ENCODE measurements at regions not wholly inside any gene's neighbourhood (a gene's known extent, or its start where the extent isn't known, plus 50 kb on each side); places are given as distances from the start of the nearest gene placed in this dataset.

DNA sequence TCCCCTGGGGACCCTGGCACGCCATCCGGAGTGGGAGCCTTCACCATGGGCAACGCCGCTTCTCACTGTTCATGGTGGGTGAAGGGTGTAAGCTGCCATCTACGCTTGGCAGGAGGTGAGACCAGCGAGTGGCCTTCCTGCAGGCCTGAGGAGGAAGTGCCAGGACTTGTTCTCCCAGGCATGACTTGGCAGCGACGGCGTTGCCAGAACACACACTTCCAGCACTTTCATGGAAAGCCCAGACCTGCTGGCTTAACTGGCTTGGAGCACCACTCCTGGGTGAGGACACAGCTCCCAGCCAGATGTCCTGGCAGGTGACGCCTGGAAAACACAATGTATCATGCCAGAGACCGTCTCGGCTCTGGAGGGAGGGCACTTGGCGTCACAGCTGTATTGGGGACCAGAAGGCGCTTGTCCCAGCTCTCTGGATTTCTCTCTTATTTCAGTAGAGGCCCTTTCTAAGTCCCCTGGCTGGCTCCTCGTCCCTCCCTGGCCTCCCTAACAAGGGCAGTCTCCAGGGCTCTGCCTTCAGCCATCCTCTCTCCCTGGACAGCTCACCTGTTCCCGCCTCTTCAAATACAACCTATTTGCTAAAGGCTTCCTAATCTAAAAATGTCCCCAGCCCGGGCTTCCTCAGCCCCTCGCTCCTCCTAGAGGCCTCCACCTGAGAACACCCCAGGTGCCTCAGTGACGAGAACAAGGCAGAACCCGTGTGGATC lies 188.3 kb downstream of the OLFM1 start:
- no peak overlapping the region for H3K9ac ChIP-seq (ENCODE audit: low read length)
- no peak overlapping the region for H3K27ac ChIP-seq (ENCODE audit: low read depth, low read length)
- peaks cover 1% of the 10 kb centered on the region for H3K9me3 ChIP-seq (ENCODE audit: insufficient read depth, low read depth, low read length)
- no peak overlapping the region for H3K14ac ChIP-seq (ENCODE audit: low read length)
- no peaks in the 10 kb centered on the region for H3K4me1 ChIP-seq (ENCODE audit: control insufficient read depth in 1 of 2, insufficient read depth in 2 of 2, low read length in 2 of 2)
- no peak overlapping the region for H4K12ac ChIP-seq (ENCODE audit: low read depth, low read length)
- no peak overlapping the region for H4K91ac ChIP-seq (ENCODE audit: low read depth, low read length)
- H3K79me1 ChIP-seq (ENCODE audit: low read length) = no peaks in the 10 kb centered on the region
- H4K8ac ChIP-seq (ENCODE audit: low read depth, low read length) = no peak overlapping the region
- no peaks in the 10 kb centered on the region for H3K27me3 ChIP-seq (ENCODE audit: insufficient read depth, low read length)
- DNase-seq = no peak
- no peak overlapping the region for H2AK5ac ChIP-seq (ENCODE audit: low read length)
- no peak overlapping the region for H2BK5ac ChIP-seq (ENCODE audit: low read depth, low read length, poor library complexity)
- H3K36me3 ChIP-seq (ENCODE audit: control insufficient read depth in 1 of 2, insufficient read depth in 2 of 2, low read length in 2 of 2) = no peaks in the 10 kb centered on the region
- no CpG with 5 or more reads among the region's 20 CpGs for WGBS (ENCODE audit: extremely low coverage, insufficient coverage, insufficient read length)
- no peak overlapping the region for H3K4me2 ChIP-seq (ENCODE audit: low read length)
- H3K23ac ChIP-seq (ENCODE audit: low read length) = no peak overlapping the region
- H2BK12ac ChIP-seq (ENCODE audit: low read length) = no peak overlapping the region
- no peak overlapping the region for H3K4ac ChIP-seq (ENCODE audit: low read depth, low read length)
- no peaks in the 10 kb centered on the region for H3K79me2 ChIP-seq (ENCODE audit: control insufficient read depth, insufficient read depth, low read length, poor library complexity)
- no peak overlapping the region for H2BK120ac ChIP-seq (ENCODE audit: insufficient read depth, low read length, poor library complexity)
- no peak overlapping the region for H2AFZ ChIP-seq (ENCODE audit: insufficient read depth, low read length, poor library complexity)
- no peak overlapping the region for H3K4me3 ChIP-seq (ENCODE audit: low read depth, low read length)
- no peak overlapping the region for H3K18ac ChIP-seq (ENCODE audit: low read length)

DNA sequence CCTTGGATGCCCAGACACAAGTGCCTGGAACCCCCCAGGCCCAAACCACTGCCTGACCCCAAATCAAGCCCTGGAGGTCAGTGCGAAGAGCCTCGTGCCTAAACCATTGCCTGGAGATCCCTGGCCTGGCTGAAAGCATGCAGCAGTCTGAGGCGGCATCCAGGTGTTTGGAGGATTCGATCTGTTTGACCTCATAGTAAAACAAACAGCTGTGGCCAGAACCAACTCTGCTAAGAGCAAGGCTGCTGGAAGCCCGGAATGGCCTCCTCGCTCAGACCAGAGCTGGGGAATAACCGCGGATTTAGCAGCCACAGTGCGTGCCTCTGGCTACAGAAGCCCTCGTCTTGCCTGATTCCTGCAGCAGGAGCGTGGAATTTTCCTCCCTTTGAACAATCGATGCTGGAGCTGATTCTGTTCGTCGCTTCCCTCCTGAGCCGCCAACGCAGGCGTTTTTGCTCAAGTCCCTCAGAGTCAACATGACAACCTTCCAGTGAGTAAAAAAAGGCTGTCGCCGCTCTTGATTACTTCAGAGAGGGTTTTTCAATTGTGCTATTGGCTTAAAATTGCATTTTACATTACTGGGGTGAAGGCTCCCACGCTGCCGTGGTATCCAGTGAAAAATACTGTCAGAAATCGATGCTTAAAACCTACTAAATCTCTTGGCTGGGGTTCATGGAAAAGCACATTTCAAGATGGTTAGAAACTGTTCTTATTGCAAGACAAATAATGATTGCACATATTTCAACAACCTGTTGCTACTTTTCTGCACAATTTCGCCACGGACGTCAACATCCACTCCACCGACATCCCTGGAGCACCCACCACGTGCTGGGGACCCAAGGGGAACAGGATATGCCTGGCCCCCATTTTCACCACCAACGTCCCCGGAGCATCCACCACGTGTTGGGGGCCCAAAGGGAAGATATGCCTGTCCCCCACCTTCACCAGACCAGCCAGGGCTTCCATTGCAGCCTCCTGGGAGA lies 190.0 kb downstream of the OLFM1 start:
- Histone ChIP-seq H3K9ac (ENCODE audit: low read length) (no peak overlapping the region), H3K4me2 (ENCODE audit: low read length) (no peak overlapping the region)

DNA sequence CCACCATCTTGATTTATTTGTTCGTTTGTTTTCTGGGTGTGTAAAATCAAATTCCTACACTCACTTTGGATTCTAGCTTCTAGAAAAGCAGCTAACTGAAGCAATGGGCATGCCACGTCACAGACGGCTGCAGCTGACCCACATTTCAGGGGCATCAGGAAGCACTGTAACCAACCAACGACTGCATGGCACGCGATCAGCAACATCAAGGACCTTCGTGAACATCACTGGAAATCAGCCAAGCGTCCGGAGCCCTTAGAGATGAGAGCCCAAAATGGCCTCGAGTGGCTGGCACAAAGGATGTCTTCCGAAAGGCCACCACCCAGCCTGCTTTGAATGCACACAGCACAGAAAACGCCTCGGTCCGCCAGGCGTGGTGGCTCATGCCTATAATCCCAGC lies 191.1 kb downstream of the OLFM1 start:
- Histone ChIP-seq H3K36me3 (ENCODE audit: control insufficient read depth in 1 of 2, insufficient read depth in 2 of 2, low read length in 2 of 2) (no peaks in the 10 kb centered on the region), H2BK5ac (ENCODE audit: low read depth, low read length, poor library complexity) (no peak overlapping the region), H3K4me2 (ENCODE audit: low read length) (no peak overlapping the region), H3K79me2 (ENCODE audit: control insufficient read depth, insufficient read depth, low read length, poor library complexity) (no peaks in the 10 kb centered on the region), H3K14ac (ENCODE audit: low read length) (no peak overlapping the region), H3K23ac (ENCODE audit: low read length) (no peak overlapping the region), H3K9me3 (ENCODE audit: insufficient read depth, low read depth, low read length) (peaks cover 1% of the 10 kb centered on the region), H4K91ac (ENCODE audit: low read depth, low read length) (no peak overlapping the region), H4K12ac (ENCODE audit: low read depth, low read length) (no peak overlapping the region), H3K9ac (ENCODE audit: low read length) (no peak overlapping the region), H2BK120ac (ENCODE audit: insufficient read depth, low read length, poor library complexity) (no peak overlapping the region), H2AK5ac (ENCODE audit: low read length) (no peak overlapping the region), H2BK12ac (ENCODE audit: low read length) (no peak overlapping the region), H3K4me3 (ENCODE audit: low read depth, low read length) (no peak overlapping the region), H4K8ac (ENCODE audit: low read depth, low read length) (no peak overlapping the region), H3K18ac (ENCODE audit: low read length) (no peak overlapping the region), H3K27ac (ENCODE audit: low read depth, low read length) (no peak overlapping the region), H3K4me1 (ENCODE audit: control insufficient read depth in 1 of 2, insufficient read depth in 2 of 2, low read length in 2 of 2) (no peaks in the 10 kb centered on the region), H2AFZ (ENCODE audit: insufficient read depth, low read length, poor library complexity) (no peak overlapping the region), H3K79me1 (ENCODE audit: low read length) (no peaks in the 10 kb centered on the region), H3K4ac (ENCODE audit: low read depth, low read length) (no peak overlapping the region), H3K27me3 (ENCODE audit: insufficient read depth, low read length) (no peaks in the 10 kb centered on the region)
- DNase-seq = no peak
- WGBS (ENCODE audit: extremely low coverage, insufficient coverage, insufficient read length) = no CpG with 5 or more reads among the region's 15 CpGs

More for the DNA sequence above, 190.0 kb downstream of the OLFM1 start:
- H2BK5ac ChIP-seq (ENCODE audit: low read depth, low read length, poor library complexity) = no peak overlapping the region
- H3K18ac ChIP-seq (ENCODE audit: low read length) = no peak overlapping the region
- no peak overlapping the region for H3K4me3 ChIP-seq (ENCODE audit: low read depth, low read length)
- H3K4me1 ChIP-seq (ENCODE audit: control insufficient read depth in 1 of 2, insufficient read depth in 2 of 2, low read length in 2 of 2) = no peaks in the 10 kb centered on the region
- no peaks in the 10 kb centered on the region for H3K79me2 ChIP-seq (ENCODE audit: control insufficient read depth, insufficient read depth, low read length, poor library complexity)
- no peaks in the 10 kb centered on the region for H3K79me1 ChIP-seq (ENCODE audit: low read length)
- no peak overlapping the region for H2BK120ac ChIP-seq (ENCODE audit: insufficient read depth, low read length, poor library complexity)
- H3K4ac ChIP-seq (ENCODE audit: low read depth, low read length) = no peak overlapping the region
- no peaks in the 10 kb centered on the region for H3K27me3 ChIP-seq (ENCODE audit: insufficient read depth, low read length)
- peaks cover 1% of the 10 kb centered on the region for H3K9me3 ChIP-seq (ENCODE audit: insufficient read depth, low read depth, low read length)
- H4K91ac ChIP-seq (ENCODE audit: low read depth, low read length) = no peak overlapping the region
- no peak overlapping the region for H3K14ac ChIP-seq (ENCODE audit: low read length)
- DNase-seq = no peak
- H3K27ac ChIP-seq (ENCODE audit: low read depth, low read length) = no peak overlapping the region
- no peak overlapping the region for H4K8ac ChIP-seq (ENCODE audit: low read depth, low read length)
- H3K36me3 ChIP-seq (ENCODE audit: control insufficient read depth in 1 of 2, insufficient read depth in 2 of 2, low read length in 2 of 2) = no peaks in the 10 kb centered on the region
- no peak overlapping the region for H2BK12ac ChIP-seq (ENCODE audit: low read length)
- no peak overlapping the region for H2AFZ ChIP-seq (ENCODE audit: insufficient read depth, low read length, poor library complexity)
- H3K23ac ChIP-seq (ENCODE audit: low read length) = no peak overlapping the region
- H4K12ac ChIP-seq (ENCODE audit: low read depth, low read length) = no peak overlapping the region
- no CpG with 5 or more reads among the region's 30 CpGs for WGBS (ENCODE audit: extremely low coverage, insufficient coverage, insufficient read length)
- no peak overlapping the region for H2AK5ac ChIP-seq (ENCODE audit: low read length)

DNA sequence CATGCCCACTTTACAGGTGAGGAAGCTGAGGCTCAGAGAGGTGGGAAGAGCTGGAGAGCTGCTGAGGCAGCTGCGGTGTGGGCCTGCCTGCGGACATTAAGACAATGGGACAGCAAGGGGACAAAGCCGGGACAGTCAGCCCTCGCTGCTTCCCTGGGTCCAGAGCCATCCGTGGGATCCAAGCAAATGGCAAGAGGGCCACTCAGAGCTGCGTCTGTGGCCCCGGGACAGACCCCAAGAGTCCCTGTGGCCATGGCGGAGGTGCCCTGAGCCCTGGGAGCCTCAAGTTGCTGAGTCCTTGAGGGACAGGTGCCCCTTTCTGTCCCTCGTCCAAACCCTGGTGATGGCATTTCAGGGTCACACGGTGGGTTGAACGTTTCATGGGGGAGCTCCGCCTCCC lies 191.9 kb downstream of the OLFM1 start:
- Histone ChIP-seq H4K12ac (ENCODE audit: low read depth, low read length) (no peak overlapping the region), H3K4me1 (ENCODE audit: control insufficient read depth in 1 of 2, insufficient read depth in 2 of 2, low read length in 2 of 2) (no peaks in the 10 kb centered on the region)
- DNase-seq = no peak

More for the DNA sequence above, 191.9 kb downstream of the OLFM1 start:
- Histone ChIP-seq H4K8ac (ENCODE audit: low read depth, low read length) (no peak overlapping the region), H4K91ac (ENCODE audit: low read depth, low read length) (no peak overlapping the region), H3K79me1 (ENCODE audit: low read length) (no peaks in the 10 kb centered on the region), H3K9me3 (ENCODE audit: insufficient read depth, low read depth, low read length) (peaks cover 1% of the 10 kb centered on the region), H3K27ac (ENCODE audit: low read depth, low read length) (no peak overlapping the region), H3K4me3 (ENCODE audit: low read depth, low read length) (no peak overlapping the region), H2BK120ac (ENCODE audit: insufficient read depth, low read length, poor library complexity) (no peak overlapping the region), H3K79me2 (ENCODE audit: control insufficient read depth, insufficient read depth, low read length, poor library complexity) (no peaks in the 10 kb centered on the region), H3K23ac (ENCODE audit: low read length) (no peak overlapping the region), H2BK5ac (ENCODE audit: low read depth, low read length, poor library complexity) (no peak overlapping the region), H3K27me3 (ENCODE audit: insufficient read depth, low read length) (no peaks in the 10 kb centered on the region), H2BK12ac (ENCODE audit: low read length) (no peak overlapping the region), H3K14ac (ENCODE audit: low read length) (no peak overlapping the region), H3K36me3 (ENCODE audit: control insufficient read depth in 1 of 2, insufficient read depth in 2 of 2, low read length in 2 of 2) (no peaks in the 10 kb centered on the region), H2AK5ac (ENCODE audit: low read length) (no peak overlapping the region), H2AFZ (ENCODE audit: insufficient read depth, low read length, poor library complexity) (no peak overlapping the region), H3K4ac (ENCODE audit: low read depth, low read length) (no peak overlapping the region), H3K9ac (ENCODE audit: low read length) (no peak overlapping the region), H3K4me2 (ENCODE audit: low read length) (no peak overlapping the region), H3K18ac (ENCODE audit: low read length) (no peak overlapping the region)
- no CpG with 5 or more reads among the region's 12 CpGs for WGBS (ENCODE audit: extremely low coverage, insufficient coverage, insufficient read length)

All from trophoblast cell (in vitro differentiated cells and primary cell).